ENCODE measurements at regions not wholly inside any gene's neighbourhood (a gene's known extent, or its start where the extent isn't known, plus 50 kb on each side); places are given as distances from the start of the nearest gene placed in this dataset.

- TF ChIP-seq ELK1 (IDR thresholded peaks at IDR 0.05; ENCODE audit: low read depth, low read length) (no peak), CTCF (IDR thresholded peaks at IDR 0.05 in 2 of 3, conservative IDR thresholded peaks at IDR 0.05 in 1 of 3; ENCODE audit: control insufficient read depth in 2 of 3, extremely low read depth in 1 of 3, insufficient read depth in 1 of 3, low read depth in 3 of 3, low read length in 3 of 3) (no peak), ZNF274 (IDR thresholded peaks at IDR 0.05; ENCODE audit: insufficient read depth, insufficient read length) (no peak), RAD21 (IDR thresholded peaks at IDR 0.05; ENCODE audit: insufficient read depth, low read depth, low read length) (no peak), SUZ12 (IDR thresholded peaks at IDR 0.05; ENCODE audit: unreplicated experiment) (no peak), USF1 (IDR thresholded peaks at IDR 0.05; ENCODE audit: borderline replicate concordance, extremely low read length, insufficient read depth, low read depth, low read length) (no peak)
Observed at GRCh38 chrX:18026166-18026565, 165.1 kb upstream of the RAI2 start.
